ENCODE measurements at regions not wholly inside any gene's neighbourhood (a gene's known extent, or its start where the extent isn't known, plus 50 kb on each side); places are given as distances from the start of the nearest gene placed in this dataset.

- no peak for TF ChIP-seq DEAF1 (CRISPR knock-in tag; IDR thresholded peaks at IDR 0.05)
- no peak for TF ChIP-seq MAZ (CRISPR knock-in tag; conservative IDR thresholded peaks at IDR 0.05 in 1 of 2, IDR thresholded peaks at IDR 0.05 in 1 of 2)
- TF ChIP-seq ZNF696 (CRISPR knock-in tag; conservative IDR thresholded peaks at IDR 0.05), result no peak
- TF ChIP-seq CBFA2T2 (conservative IDR thresholded peaks at IDR 0.05), result peak; percentile 67
- no peak for TF ChIP-seq ZNF384 (IDR thresholded peaks at IDR 0.05; ENCODE audit: low read depth, low read length)
- no peak for TF ChIP-seq ELF2 (CRISPR knock-in tag; IDR thresholded peaks at IDR 0.05)
- TF ChIP-seq JUN (IDR thresholded peaks at IDR 0.05; ENCODE audit: borderline replicate concordance, low read depth, low read length), result no peak
- no peak for TF ChIP-seq JUN (CRISPR knock-in tag; IDR thresholded peaks at IDR 0.05; ENCODE audit: borderline replicate concordance)
- peak; percentile 56; the same call in 1 of the 2 replicates for TF ChIP-seq HMBOX1 (IDR thresholded peaks at IDR 0.05)
- no peak for TF ChIP-seq ZSCAN29 (IDR thresholded peaks at IDR 0.05)
- TF ChIP-seq ZNF407 (IDR thresholded peaks at IDR 0.05; ENCODE audit: low read depth), result no peak
- no peak for TF ChIP-seq NUFIP1 (IDR thresholded peaks at IDR 0.05; ENCODE audit: partially characterized antibody)
- TF ChIP-seq SMARCA5 (IDR thresholded peaks at IDR 0.05), result no peak
- TF ChIP-seq TRIM25 (IDR thresholded peaks at IDR 0.05; ENCODE audit: borderline replicate concordance), result no peak
- no peak for TF ChIP-seq KLF16 (IDR thresholded peaks at IDR 0.05)
- TF ChIP-seq SPI1 (IDR thresholded peaks at IDR 0.05; ENCODE audit: borderline replicate concordance, low read depth, low read length), result no peak
These were observed 296.3 kb downstream of the QKI start (continued) for GRCh38 chr6:163710532-163711470.

Data from K562 (cell line).